Osteoblast (primary cell): ENCODE measurements at regions not wholly inside any gene's neighbourhood (a gene's known extent, or its start where the extent isn't known, plus 50 kb on each side); places are given as distances from the start of the nearest gene placed in this dataset.

ENCODE experiments used
- DNase-seq: peaks from one replicate; pipeline ENCODE4 v3.0.0; 2011; ENCODE audit warnings: low spot score, mixed read lengths; ENCODE audit not compliant: insufficient read length; ENCODE audit errors: missing footprints
- H2AFZ ChIP-seq: 2 replicates; pipeline ENCODE4 v1.6.0; 2011; ENCODE audit warnings: mild to moderate bottlenecking, low read length
- H3K27ac ChIP-seq: 2 replicates; pipeline ENCODE4 v1.5.1; 2011; ENCODE audit warnings: mild to moderate bottlenecking, low read depth, low read length, moderate library complexity
- H3K27me3 ChIP-seq: 2 replicates; pipeline ENCODE4 v1.6.0; 2012; ENCODE audit warnings: mild to moderate bottlenecking, control low read depth, inconsistent platforms, low read length, moderate library complexity; ENCODE audit not compliant: insufficient read depth
- H3K36me3 ChIP-seq: 2 replicates; pipeline ENCODE4 v1.5.1; 2011; ENCODE audit warnings: mild to moderate bottlenecking, low read length, control low read depth, moderate library complexity; ENCODE audit not compliant: insufficient read depth
- H3K4me1 ChIP-seq: 2 replicates; pipeline ENCODE4 v1.5.1; 2011; ENCODE audit warnings: mild to moderate bottlenecking, low read length, control low read depth, moderate library complexity; ENCODE audit not compliant: insufficient read depth
- H3K4me2 ChIP-seq: 2 replicates; pipeline ENCODE4 v1.6.0; 2011; ENCODE audit warnings: mild to moderate bottlenecking, low read length; ENCODE audit not compliant: insufficient read depth
- H3K4me3 ChIP-seq: fragments of 200-600 bp; sonication (generic); 3 replicates; pipeline ENCODE4 v1.5.1; 2012; ENCODE audit warnings: mild to moderate bottlenecking, low read length, inconsistent platforms; ENCODE audit not compliant: insufficient read depth
- H3K79me2 ChIP-seq: 2 replicates; pipeline ENCODE4 v1.6.0; 2012; ENCODE audit warnings: mild to moderate bottlenecking, low read length, control low read depth, inconsistent platforms; ENCODE audit not compliant: insufficient read depth
- H3K9me3 ChIP-seq: 2 replicates; pipeline ENCODE4 v1.5.1; 2011; ENCODE audit warnings: low read depth, low read length, control low read depth
- H4K20me1 ChIP-seq: 2 replicates; pipeline ENCODE4 v1.6.0; 2012; ENCODE audit warnings: mild to moderate bottlenecking, low read length, control low read depth; ENCODE audit not compliant: insufficient read depth
- TF ChIP-seq, protein P1 (sequence below): IDR thresholded peaks from 2 replicates; pipeline ENCODE4 v1.5.1; 2011; ENCODE audit warnings: mild to moderate bottlenecking, low read depth, low read length, moderate library complexity; ENCODE audit errors: extremely low read depth

DNA sequence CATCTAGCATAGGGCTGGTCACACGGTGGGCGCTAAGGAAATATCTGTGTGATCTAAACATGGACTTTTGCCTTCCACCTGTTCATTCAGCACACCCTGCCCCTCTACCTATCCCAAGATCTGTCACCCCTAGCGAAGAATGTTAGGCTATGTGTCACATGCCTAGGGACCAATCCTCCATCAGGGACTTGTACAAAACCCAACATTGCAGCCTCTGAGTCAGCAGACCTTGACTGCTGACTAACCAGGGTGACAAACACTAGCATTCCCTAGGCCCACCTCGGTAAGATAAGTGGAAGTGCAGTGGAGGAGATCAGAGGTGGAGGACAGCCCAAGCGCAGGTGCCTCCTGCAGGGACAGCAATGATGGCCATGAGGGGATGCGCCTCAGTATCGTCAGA lies 99.2 kb downstream of the SOX11 start:
- Histone ChIP-seq H4K20me1 (no peaks in the 10 kb centered on the region), H3K4me2 (no peak overlapping the region), H3K36me3 (no peaks in the 10 kb centered on the region), H3K4me1 (no peaks in the 10 kb centered on the region), H3K27ac (no peak overlapping the region), H3K27me3 (no peaks in the 10 kb centered on the region), H3K4me3 (no peak overlapping the region), H3K9me3 (peaks cover 4% of the 10 kb centered on the region), H3K79me2 (no peaks in the 10 kb centered on the region), H2AFZ (no peak overlapping the region)
- TF ChIP-seq, protein P1, sequence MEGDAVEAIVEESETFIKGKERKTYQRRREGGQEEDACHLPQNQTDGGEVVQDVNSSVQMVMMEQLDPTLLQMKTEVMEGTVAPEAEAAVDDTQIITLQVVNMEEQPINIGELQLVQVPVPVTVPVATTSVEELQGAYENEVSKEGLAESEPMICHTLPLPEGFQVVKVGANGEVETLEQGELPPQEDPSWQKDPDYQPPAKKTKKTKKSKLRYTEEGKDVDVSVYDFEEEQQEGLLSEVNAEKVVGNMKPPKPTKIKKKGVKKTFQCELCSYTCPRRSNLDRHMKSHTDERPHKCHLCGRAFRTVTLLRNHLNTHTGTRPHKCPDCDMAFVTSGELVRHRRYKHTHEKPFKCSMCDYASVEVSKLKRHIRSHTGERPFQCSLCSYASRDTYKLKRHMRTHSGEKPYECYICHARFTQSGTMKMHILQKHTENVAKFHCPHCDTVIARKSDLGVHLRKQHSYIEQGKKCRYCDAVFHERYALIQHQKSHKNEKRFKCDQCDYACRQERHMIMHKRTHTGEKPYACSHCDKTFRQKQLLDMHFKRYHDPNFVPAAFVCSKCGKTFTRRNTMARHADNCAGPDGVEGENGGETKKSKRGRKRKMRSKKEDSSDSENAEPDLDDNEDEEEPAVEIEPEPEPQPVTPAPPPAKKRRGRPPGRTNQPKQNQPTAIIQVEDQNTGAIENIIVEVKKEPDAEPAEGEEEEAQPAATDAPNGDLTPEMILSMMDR = no peak
- no peak for DNase-seq

DNA sequence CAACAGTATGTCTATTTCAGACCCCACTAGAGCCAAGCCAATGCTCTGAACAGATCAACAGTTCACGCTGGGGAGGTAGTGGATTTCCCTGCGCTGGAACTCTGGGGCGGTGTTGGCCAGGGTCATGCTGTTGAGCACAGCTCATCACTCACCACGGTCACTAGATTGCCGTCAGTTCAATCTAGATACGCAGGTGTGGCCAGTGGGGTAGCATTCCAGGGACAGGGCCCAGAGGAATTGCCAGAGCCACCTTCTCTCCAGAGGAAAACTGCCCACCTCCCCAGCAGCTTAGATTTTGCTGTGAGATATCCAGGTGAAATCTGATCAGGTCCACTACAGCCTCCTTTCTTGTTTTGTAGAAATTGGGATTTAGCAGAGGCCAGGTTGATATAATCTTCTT lies 101.8 kb downstream of the SOX11 start:
- Histone ChIP-seq H3K27me3 (no peaks in the 10 kb centered on the region), H4K20me1 (no peaks in the 10 kb centered on the region), H3K9me3 (no peaks in the 10 kb centered on the region), H3K4me3 (no peak overlapping the region), H2AFZ (no peak overlapping the region), H3K4me2 (no peak overlapping the region), H3K27ac (no peak overlapping the region), H3K79me2 (no peaks in the 10 kb centered on the region), H3K4me1 (no peaks in the 10 kb centered on the region), H3K36me3 (no peaks in the 10 kb centered on the region)
- no peak for DNase-seq
- TF ChIP-seq, protein P1 = no peak

DNA sequence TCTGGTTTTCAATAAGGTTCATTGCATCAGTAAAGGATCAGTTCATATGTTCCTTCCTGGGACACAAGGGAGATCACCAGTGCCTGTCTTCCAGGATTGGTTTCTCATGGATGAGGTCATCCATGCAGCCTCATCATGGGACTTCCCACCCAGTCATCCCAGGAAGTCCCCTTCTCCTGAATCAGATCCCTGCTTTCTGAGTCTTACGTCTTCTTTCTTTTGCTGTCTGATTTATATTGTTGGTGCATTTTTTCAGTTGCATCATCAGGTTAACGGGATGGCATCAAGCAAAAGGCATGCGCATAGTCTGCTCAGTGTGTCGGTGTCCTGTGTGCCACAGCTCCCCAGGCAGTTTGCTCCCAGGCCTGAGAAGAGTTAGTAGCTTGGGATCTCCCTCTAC lies 105.9 kb downstream of the SOX11 start:
- DNase-seq = no peak
- H3K36me3 ChIP-seq = no peaks in the 10 kb centered on the region
- H2AFZ ChIP-seq = peak overlapping the region; percentile 55
- no peaks in the 10 kb centered on the region for H3K9me3 ChIP-seq
- TF ChIP-seq, protein P1 = no peak
- H4K20me1 ChIP-seq = no peaks in the 10 kb centered on the region
- H3K4me1 ChIP-seq = no peaks in the 10 kb centered on the region
- H3K4me3 ChIP-seq = no peak overlapping the region
- no peak overlapping the region for H3K4me2 ChIP-seq
- H3K27me3 ChIP-seq = no peaks in the 10 kb centered on the region
- H3K27ac ChIP-seq = no peak overlapping the region
- no peaks in the 10 kb centered on the region for H3K79me2 ChIP-seq

DNA sequence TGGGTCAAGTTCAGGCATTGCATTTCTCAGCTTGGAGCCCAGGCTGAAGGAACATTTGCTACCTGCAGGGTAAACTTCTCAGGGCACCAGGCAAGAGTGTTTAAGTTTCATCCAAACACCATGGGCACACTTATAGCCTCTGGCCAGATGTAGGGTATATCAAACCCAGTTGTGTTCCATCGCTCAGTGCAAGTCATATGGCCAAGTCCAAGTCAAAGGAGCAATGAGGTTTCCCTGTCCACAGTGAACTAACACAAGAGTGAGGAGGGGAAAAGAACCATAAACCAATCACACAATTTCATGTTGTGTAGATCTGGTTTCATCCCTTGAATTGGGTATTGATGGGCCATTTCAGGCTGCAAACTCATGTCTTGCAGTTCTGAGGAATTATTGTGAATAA lies 107.2 kb downstream of the SOX11 start:
- Histone ChIP-seq H3K4me2 (no peak overlapping the region), H3K79me2 (no peaks in the 10 kb centered on the region), H3K4me1 (peaks cover 5% of the 10 kb centered on the region), H3K27ac (no peak overlapping the region), H3K4me3 (no peak overlapping the region), H2AFZ (no peak overlapping the region), H3K27me3 (no peaks in the 10 kb centered on the region), H3K9me3 (no peaks in the 10 kb centered on the region), H3K36me3 (no peaks in the 10 kb centered on the region), H4K20me1 (no peaks in the 10 kb centered on the region)
- DNase-seq = no peak
- TF ChIP-seq, protein P1 = no peak
